NCI-H524 (cell line): ENCODE measurements at regions not wholly inside any gene's neighbourhood (a gene's known extent, or its start where the extent isn't known, plus 50 kb on each side); places are given as distances from the start of the nearest gene placed in this dataset.
"Not testable (repeated sequence)": the region's sequence is repeated elsewhere in the genome, so short reads cannot be mapped to it uniquely, and the experiment has no call there.

ENCODE experiments used
- DNase-seq, 2 experiments: peaks; one replicate each; lab custom pipeline; 2025; lab: John Stamatoyannopoulos, UW

GRCh38 chr14:37711831-37712475 lies 116.5 kb downstream of the TTC6 start:
- DNase-seq = no peak

GRCh38 chr14:37712476-37712860 lies 117.0 kb downstream of the TTC6 start:
- not testable (repeated sequence) for DNase-seq

- no peak for DNase-seq
Observed at GRCh38 chr14:37712976-37713431, 117.6 kb downstream of the TTC6 start.

- DNase-seq = no peak
Observed at GRCh38 chr14:37720131-37720530, 124.7 kb downstream of the TTC6 start.

GRCh38 chr14:37721976-37722659 lies 126.7 kb downstream of the TTC6 start:
- no peak for DNase-seq

- DNase-seq = no peak
Observed at GRCh38 chr14:37723515-37723914, 128.1 kb downstream of the TTC6 start.

GRCh38 chr14:37726708-37727107 lies 131.3 kb downstream of the TTC6 start:
- DNase-seq = no peak

GRCh38 chr14:37729218-37729617 lies 133.8 kb downstream of the TTC6 start:
- peak; percentile 11 to 68 for DNase-seq

- DNase-seq = no peak
Observed at GRCh38 chr14:37731094-37731493, 135.7 kb downstream of the TTC6 start.

- DNase-seq = no peak
Observed at GRCh38 chr14:37745657-37746056, 150.2 kb downstream of the TTC6 start.

GRCh38 chr14:37746140-37746832 lies 150.9 kb downstream of the TTC6 start:
- no peak for DNase-seq

- no peak for DNase-seq
Observed at GRCh38 chr14:37753459-37753858, 158.0 kb downstream of the TTC6 start.

GRCh38 chr14:37760275-37760674 lies 164.8 kb downstream of the TTC6 start:
- peak in 1 of 2 experiments; percentile 13 for DNase-seq

GRCh38 chr14:37763266-37763665 lies 167.8 kb downstream of the TTC6 start:
- DNase-seq = no peak

- DNase-seq = not testable (repeated sequence)
Observed at GRCh38 chr14:37772283-37772682, 176.9 kb downstream of the TTC6 start.

GRCh38 chr14:37776791-37777499 lies 181.5 kb downstream of the TTC6 start:
- no peak for DNase-seq

GRCh38 chr14:37778135-37778943 lies 182.9 kb downstream of the TTC6 start:
- no peak for DNase-seq

- no peak for DNase-seq
Observed at GRCh38 chr14:37779480-37779879, 184.1 kb downstream of the TTC6 start.

- not testable (repeated sequence) for DNase-seq
Observed at GRCh38 chr14:37780731-37781130, 185.3 kb downstream of the TTC6 start.

- not testable (repeated sequence) for DNase-seq
Observed at GRCh38 chr14:37784203-37784826, 188.9 kb downstream of the TTC6 start.

GRCh38 chr14:37784827-37785223 lies 189.4 kb downstream of the TTC6 start:
- DNase-seq = not testable (repeated sequence)
